ENCODE measurements at regions not wholly inside any gene's neighbourhood (a gene's known extent, or its start where the extent isn't known, plus 50 kb on each side); places are given as distances from the start of the nearest gene placed in this dataset.

DNA sequence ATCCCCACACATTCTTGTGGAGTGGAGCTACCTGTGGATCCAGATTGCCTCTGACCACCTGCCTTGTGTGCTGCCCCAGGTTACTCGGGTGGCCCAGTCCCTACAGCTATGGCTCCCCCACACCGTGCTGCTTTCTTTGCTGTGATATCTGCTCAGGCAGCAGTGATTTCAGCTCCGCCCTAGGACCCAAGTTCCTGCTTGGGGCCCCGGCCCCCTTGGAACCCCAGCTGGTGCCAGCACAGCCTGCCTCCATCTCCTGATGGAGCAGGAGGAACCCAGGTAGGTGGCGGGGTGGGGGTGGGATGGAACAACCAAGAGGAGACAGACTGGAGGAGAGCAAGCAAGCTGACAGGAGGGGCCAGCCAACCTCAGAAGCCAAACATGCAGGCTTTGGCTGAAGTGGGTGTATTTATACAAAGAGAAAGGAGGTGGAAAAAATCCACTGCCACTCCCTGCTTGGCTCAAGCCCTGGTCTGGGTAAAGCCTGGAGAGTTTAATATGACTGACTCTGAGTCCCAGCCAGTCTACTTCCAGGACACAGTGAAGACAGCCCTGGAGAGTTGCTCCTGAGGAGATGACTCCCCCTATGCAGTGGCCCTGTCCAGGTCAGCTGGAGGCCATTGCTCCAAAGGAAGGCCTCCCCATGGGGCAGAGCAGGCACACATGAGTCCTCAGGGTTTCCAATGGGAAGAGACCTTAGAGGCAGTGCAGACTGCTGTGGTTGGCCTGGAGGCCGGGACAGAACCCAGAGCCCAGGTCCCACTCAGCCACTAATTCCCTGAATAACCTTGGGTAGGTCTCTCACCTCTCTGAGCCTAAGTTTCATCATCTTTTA lies 197.1 kb upstream of the MAMLD1 start:
- Histone ChIP-seq H3K4me2 (ENCODE audit: insufficient read depth, insufficient read length, low read length) (no peak overlapping the region), H3T11ph (ENCODE audit: low read length) (no peak overlapping the region), H2BK15ac (ENCODE audit: low read depth, low read length) (no peak overlapping the region), H3K27ac (ENCODE audit: insufficient read length, low read depth, low read length) (no peak overlapping the region), H2AFZ (ENCODE audit: low read length) (no peak overlapping the region), H3K14ac (ENCODE audit: insufficient read depth, low read length) (no peak overlapping the region), H2BK5ac (ENCODE audit: insufficient read length, low read length) (no peak overlapping the region), H3K23me2 (ENCODE audit: insufficient read length, low read depth, low read length, poor library complexity, severe bottlenecking) (no peaks in the 10 kb centered on the region), H3K56ac (ENCODE audit: insufficient read length, low read depth, low read length) (no peak overlapping the region), H3K9ac (ENCODE audit: extremely low read depth, insufficient read length, low read length) (no peak overlapping the region), H2BK120ac (ENCODE audit: low read depth, low read length, poor library complexity, severe bottlenecking) (no peak overlapping the region), H3K9me3 (ENCODE audit: control insufficient read depth, low read depth, low read length) (peaks cover 35% of the 10 kb centered on the region), H3K18ac (ENCODE audit: insufficient read length, low read depth, low read length) (no peak overlapping the region), H4K5ac (ENCODE audit: insufficient read length, low read depth, low read length) (no peak overlapping the region), H3K4me1 (ENCODE audit: insufficient read depth, low read length) (no peaks in the 10 kb centered on the region), H3K23ac (ENCODE audit: insufficient read length, low read depth, low read length) (no peak overlapping the region), H4K91ac (ENCODE audit: insufficient read length, low read depth, low read length) (no peak overlapping the region), H4K8ac (replicated peaks; ENCODE audit: insufficient read length, low read depth, low read length) (no peak overlapping the region), H4K20me1 (ENCODE audit: control insufficient read depth, insufficient read depth, insufficient read length) (no peaks in the 10 kb centered on the region), H2BK20ac (ENCODE audit: low read depth, low read length, poor library complexity, severe bottlenecking) (no peak overlapping the region), H3K4ac (ENCODE audit: low read depth, low read length) (no peak overlapping the region), H3K79me1 (ENCODE audit: insufficient read depth, low read depth, low read length, poor library complexity, severe bottlenecking) (no peaks in the 10 kb centered on the region), H3K27me3 (ENCODE audit: insufficient read depth, low read length) (no peaks in the 10 kb centered on the region), H2AK5ac (ENCODE audit: insufficient read length, low read length) (no peak overlapping the region), H3K79me2 (ENCODE audit: insufficient read depth, low read length) (no peaks in the 10 kb centered on the region), H2BK12ac (ENCODE audit: insufficient read length, low read depth, low read length) (no peak overlapping the region)
- Mint-ChIP-seq H3K9me3 (peaks cover 52 to 57% of the 10 kb centered on the region in 2 experiments), H3K4me1 (no peaks in the 10 kb centered on the region), H3K27me3 (ENCODE audit: low read depth) (peaks cover 3% of the 10 kb centered on the region), H3K36me3 (ENCODE audit: insufficient read depth in 1 of 3, low read depth in 3 of 3) (no peaks in the 10 kb centered on the region), H3K27ac (no peak overlapping the region), H3K4me3 (no peak overlapping the region)
- TF ChIP-seq CTCF (conservative IDR thresholded peaks at IDR 0.05), result no peak
- no peak for DNase-seq
- WGBS (ENCODE audit: extremely low coverage, insufficient read length, low lambda C conversion rate), result no CpG with 5 or more reads among the region's 6 CpGs
